Vagina (tissue), 2 donors: ENCODE measurements at regions not wholly inside any gene's neighbourhood (a gene's known extent, or its start where the extent isn't known, plus 50 kb on each side); places are given as distances from the start of the nearest gene placed in this dataset.

ENCODE experiments used
- DNase-seq, 2 donors: peaks; one replicate each; pipeline ENCODE4 v3.0.0-alpha.2; 2017; ENCODE audit errors: extremely low spot score in 2 of 2
- H3K27ac ChIP-seq: fragments of 200-600 bp; sonication (generic); one replicate; pipeline ENCODE4 v1.5.1; 2019
- H3K27me3 ChIP-seq: fragments of 200-600 bp; sonication (generic); one replicate; pipeline ENCODE4 v1.5.1; 2019
- H3K36me3 ChIP-seq, 2 donors: fragments of 200-600 bp; sonication (generic); one replicate each; pipeline ENCODE4 v1.5.1; 2017 to 2019
- H3K4me1 ChIP-seq: fragments of 200-600 bp; sonication (generic); one replicate; pipeline ENCODE4 v1.5.1; 2019
- H3K4me3 ChIP-seq, 2 donors: fragments of 200-600 bp; sonication (generic); 1 replicate in 1 of 2; 2 replicates in 1 of 2; pipeline ENCODE4 v1.5.1; 2016 to 2019
- H3K9me3 ChIP-seq: fragments of 200-600 bp; sonication (generic); one replicate; pipeline ENCODE4 v1.5.1; 2019
- CTCF ChIP-seq, 3 experiments: fragments of 450-650 bp in 2 of 3; fragments of 200-600 bp in 1 of 3; sonication (generic) in 1 of 3; IDR thresholded peaks; one replicate each; pipeline ENCODE4 v1.5.1; 2017 to 2019; ENCODE audit warnings: antibody characterized with exemption in 3 of 3, mild to moderate bottlenecking in 2 of 3, moderate library complexity in 2 of 3
- POLR2A ChIP-seq, 2 donors: fragments of 450-650 bp; IDR thresholded peaks; one replicate each; pipeline ENCODE4 v1.6.1; 2017; ENCODE audit warnings: antibody characterized with exemption in 2 of 2, mild to moderate bottlenecking in 2 of 2, moderate library complexity in 2 of 2
- POLR2AphosphoS5 ChIP-seq, 2 donors: sonication (generic); formaldehyde crosslinking; IDR thresholded peaks; one replicate each; pipeline ENCODE4 v1.9.0; 2017; ENCODE audit warnings: antibody characterized with exemption in 2 of 2, mild to moderate bottlenecking in 2 of 2, low read depth in 1 of 2; ENCODE audit not compliant: insufficient read depth in 1 of 2
- intact Hi-C: fragments of 100-400 bp; cut with DNase I; formaldehyde crosslinking; loops from one replicate; pipeline ENCODE4 v1.15.1; 2023

- H3K36me3 ChIP-seq: no peaks in the 10 kb centered on the region
- H3K27me3 ChIP-seq: no peaks in the 10 kb centered on the region
- no peaks in the 10 kb centered on the region for H3K4me1 ChIP-seq
- no peak overlapping the region for H3K27ac ChIP-seq
- intact Hi-C loops: no loop called here
- no peaks in the 10 kb centered on the region for H3K9me3 ChIP-seq
- TF ChIP-seq POLR2AphosphoS5 (IDR thresholded peaks at IDR 0.05; ENCODE audit: insufficient read depth in 1 of 2, low read depth in 1 of 2): no peak
- no peak for TF ChIP-seq CTCF (IDR thresholded peaks at IDR 0.05)
- TF ChIP-seq POLR2A (IDR thresholded peaks at IDR 0.05): no peak
- no peak overlapping the region for H3K4me3 ChIP-seq
- no peak for DNase-seq
Observed at GRCh38 chr11:19359221-19360000, 118.7 kb upstream of the E2F8 start.

GRCh38 chr11:19357943-19358342, 117.2 kb upstream of the E2F8 start:
- no peak overlapping the region for H3K4me3 ChIP-seq
- no peaks in the 10 kb centered on the region for H3K27me3 ChIP-seq
- H3K9me3 ChIP-seq: no peaks in the 10 kb centered on the region
- no peak overlapping the region for H3K27ac ChIP-seq
- H3K4me1 ChIP-seq: no peaks in the 10 kb centered on the region
- intact Hi-C loops: no loop called here
- H3K36me3 ChIP-seq: no peaks in the 10 kb centered on the region
- no peak for TF ChIP-seq POLR2AphosphoS5 (IDR thresholded peaks at IDR 0.05; ENCODE audit: insufficient read depth in 1 of 2, low read depth in 1 of 2)
- TF ChIP-seq CTCF (IDR thresholded peaks at IDR 0.05): no peak
- no peak for TF ChIP-seq POLR2A (IDR thresholded peaks at IDR 0.05)
- no peak for DNase-seq

GRCh38 chr11:19355601-19356000, 114.9 kb upstream of the E2F8 start:
- Histone ChIP-seq H3K4me1 (no peaks in the 10 kb centered on the region), H3K4me3 (no peak overlapping the region), H3K36me3 (no peaks in the 10 kb centered on the region), H3K27ac (no peak overlapping the region), H3K9me3 (no peaks in the 10 kb centered on the region), H3K27me3 (no peaks in the 10 kb centered on the region)
- no peak for DNase-seq
- TF ChIP-seq POLR2AphosphoS5 (IDR thresholded peaks at IDR 0.05; ENCODE audit: insufficient read depth in 1 of 2, low read depth in 1 of 2): no peak
- no peak for TF ChIP-seq POLR2A (IDR thresholded peaks at IDR 0.05)
- no peak for TF ChIP-seq CTCF (IDR thresholded peaks at IDR 0.05)
- intact Hi-C loops: no loop called here

GRCh38 chr11:19353287-19353850, 112.6 kb upstream of the E2F8 start:
- H3K4me3 ChIP-seq: no peak overlapping the region
- H3K27me3 ChIP-seq: no peaks in the 10 kb centered on the region
- no peaks in the 10 kb centered on the region for H3K4me1 ChIP-seq
- no peaks in the 10 kb centered on the region for H3K9me3 ChIP-seq
- no peak for DNase-seq
- TF ChIP-seq POLR2A (IDR thresholded peaks at IDR 0.05): no peak
- H3K36me3 ChIP-seq: no peaks in the 10 kb centered on the region
- no peak overlapping the region for H3K27ac ChIP-seq
- intact Hi-C loops: no loop called here

- intact Hi-C loops: no loop called here
- Histone ChIP-seq H3K27ac (no peak overlapping the region), H3K4me1 (no peaks in the 10 kb centered on the region), H3K4me3 (no peak overlapping the region), H3K9me3 (no peaks in the 10 kb centered on the region), H3K36me3 (no peaks in the 10 kb centered on the region), H3K27me3 (no peaks in the 10 kb centered on the region)
- TF ChIP-seq POLR2A (IDR thresholded peaks at IDR 0.05): no peak
- TF ChIP-seq POLR2AphosphoS5 (IDR thresholded peaks at IDR 0.05; ENCODE audit: insufficient read depth in 1 of 2, low read depth in 1 of 2): no peak
- no peak for TF ChIP-seq CTCF (IDR thresholded peaks at IDR 0.05)
- DNase-seq: no peak
Observed at GRCh38 chr11:19352771-19353160, 112.0 kb upstream of the E2F8 start.
